GM12878 (cell line): ENCODE measurements at regions not wholly inside any gene's neighbourhood (a gene's known extent, or its start where the extent isn't known, plus 50 kb on each side); places are given as distances from the start of the nearest gene placed in this dataset.

Experiments used
- BCL3 ChIP-seq: IDR thresholded peaks from 2 replicates; pipeline ENCODE4 v1.6.1; 2011; ENCODE audit warnings: borderline replicate concordance, low read depth, mild to moderate bottlenecking, moderate library complexity, low read length; ENCODE audit not compliant: insufficient read depth, poor library complexity, severe bottlenecking
- ESRRA ChIP-seq: IDR thresholded peaks from 2 replicates; pipeline ENCODE4 v1.6.1; 2012; ENCODE audit warnings: mild to moderate bottlenecking, low read length, improper control_type of control experiment

DNA sequence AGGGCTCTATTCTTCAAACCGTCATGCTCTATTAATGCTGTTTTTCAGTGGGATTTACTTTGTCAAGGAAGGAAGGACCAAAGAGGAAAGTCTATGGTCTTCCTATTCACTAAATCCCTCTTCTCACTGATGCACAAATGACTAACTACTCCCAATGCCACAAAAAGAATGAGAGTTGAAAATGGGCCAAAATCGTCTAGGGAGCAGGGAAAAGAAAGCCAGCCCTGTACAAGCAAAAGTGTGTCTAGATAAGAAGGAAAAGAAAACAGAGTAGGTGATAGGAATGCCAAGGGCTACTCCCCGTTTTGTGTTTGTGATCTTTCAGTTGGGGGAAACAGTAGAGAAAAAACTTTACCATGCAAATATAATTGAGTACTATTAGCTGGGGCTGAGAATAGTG lies 97.2 kb upstream of the TMCO5A start:
- no peak for TF ChIP-seq ESRRA
- no peak for TF ChIP-seq BCL3
